ENCODE measurements at regions not wholly inside any gene's neighbourhood (a gene's known extent, or its start where the extent isn't known, plus 50 kb on each side); places are given as distances from the start of the nearest gene placed in this dataset.

DNA sequence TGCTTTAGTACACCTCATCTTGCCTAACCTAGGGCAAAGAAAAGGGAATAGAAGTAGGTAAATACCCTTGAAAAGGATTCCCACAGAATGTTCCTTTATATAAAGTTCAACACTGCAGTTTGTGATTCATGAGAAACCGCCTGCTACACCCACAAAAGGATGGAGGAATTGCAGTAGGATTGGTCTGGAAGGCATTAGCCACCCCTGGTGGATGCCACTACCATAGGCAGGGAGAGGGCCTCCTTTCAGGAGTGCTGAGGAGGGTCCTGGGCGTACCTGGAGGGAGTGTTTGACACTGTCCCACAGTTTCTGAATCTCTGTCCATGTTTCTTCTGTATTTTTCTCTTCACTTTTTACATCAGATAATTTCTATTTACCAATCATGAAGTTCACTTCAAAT lies 221.8 kb upstream of the TMEM72 start:
- DNase-seq: no peak

GRCh38 chr10:44696496-44696895 lies 214.6 kb upstream of the TMEM72 start:
- DNase-seq: no peak

DNA sequence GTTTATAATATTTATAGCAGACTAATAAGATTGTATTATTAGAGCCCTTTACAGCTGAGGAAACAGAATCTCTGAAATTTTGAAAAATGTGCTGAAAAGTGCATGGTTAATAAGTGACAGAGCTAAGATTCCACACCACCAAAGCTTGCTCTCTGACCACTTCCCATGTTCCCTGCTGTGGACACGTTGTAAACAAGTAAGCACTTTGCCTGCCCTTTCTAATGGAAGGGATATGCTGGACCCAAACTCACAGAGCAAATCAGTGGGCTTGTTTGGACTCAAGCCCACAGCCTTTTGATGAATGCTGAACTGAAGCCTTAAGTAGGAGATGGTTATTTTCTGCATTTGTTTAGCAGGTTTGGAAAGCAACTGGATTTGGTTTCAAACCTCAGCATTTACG lies 214.0 kb upstream of the TMEM72 start:
- no peak for DNase-seq

DNA sequence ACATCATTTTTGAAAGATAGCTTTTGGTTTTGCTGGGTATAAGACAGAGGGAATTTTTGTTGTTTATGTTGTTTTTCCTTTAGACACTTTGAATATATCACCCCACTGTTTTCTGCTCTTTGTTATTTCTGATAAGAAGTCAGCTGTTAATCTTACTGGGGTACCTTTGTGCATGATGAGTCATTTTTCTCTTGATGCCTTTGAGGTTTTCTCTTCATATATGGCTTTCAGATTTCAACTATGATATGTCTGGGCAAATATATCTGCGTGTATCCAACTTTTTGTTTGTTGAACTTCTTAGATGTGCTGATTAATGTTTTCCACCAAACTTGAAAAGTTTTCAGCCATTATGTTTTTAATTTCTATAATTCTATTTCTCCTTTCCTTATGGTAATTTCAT lies 208.6 kb upstream of the TMEM72 start:
- DNase-seq: no peak

GRCh38 chr10:44703241-44704155 lies 207.6 kb upstream of the TMEM72 start:
- no peak for DNase-seq

DNA sequence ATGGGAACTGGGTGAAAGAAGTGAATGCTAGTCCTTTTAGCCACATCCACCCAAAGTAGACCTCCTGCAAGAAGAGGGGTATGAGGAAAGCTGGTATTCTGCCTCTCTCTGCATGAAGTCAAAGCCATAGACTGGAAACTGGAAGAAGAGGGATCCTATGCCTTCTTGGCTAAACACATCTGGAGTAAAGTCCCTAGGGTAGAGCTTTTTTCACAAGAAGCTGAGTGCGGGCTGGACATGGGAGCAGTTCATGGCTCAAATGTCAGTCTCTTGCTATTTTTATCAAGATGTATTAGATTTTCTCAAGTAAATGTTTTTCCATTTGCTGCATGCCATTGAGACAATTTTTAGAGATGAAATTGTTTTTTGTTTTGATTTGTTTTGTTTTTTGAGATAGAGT lies 206.5 kb upstream of the TMEM72 start:
- DNase-seq: no peak

GRCh38 chr10:44706745-44707144 lies 204.4 kb upstream of the TMEM72 start:
- DNase-seq: no peak

- DNase-seq: no peak
These were observed 197.8 kb upstream of the TMEM72 start for GRCh38 chr10:44713307-44713706.

GRCh38 chr10:44714451-44714850 lies 196.7 kb upstream of the TMEM72 start:
- DNase-seq: no peak

DNA sequence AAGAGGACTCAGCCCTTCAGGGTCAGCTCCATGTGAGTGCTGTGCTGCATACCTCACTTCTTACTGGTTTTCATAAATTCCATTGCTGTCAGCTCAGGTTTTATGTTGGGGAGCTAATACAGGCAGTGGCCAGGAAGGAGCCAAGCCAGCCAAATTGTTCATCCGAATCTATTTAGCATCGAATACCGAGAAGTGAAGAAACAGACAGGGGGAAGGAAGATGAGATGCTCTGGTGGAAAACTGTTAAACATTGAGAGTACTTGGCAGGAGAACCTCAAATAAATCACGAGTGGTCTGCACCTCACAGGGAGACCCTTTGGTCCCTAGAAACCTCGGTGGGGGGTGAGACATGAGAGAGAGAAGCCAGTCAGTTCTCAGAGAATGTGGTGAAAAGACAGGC lies 196.0 kb upstream of the TMEM72 start:
- DNase-seq: no peak

DNA sequence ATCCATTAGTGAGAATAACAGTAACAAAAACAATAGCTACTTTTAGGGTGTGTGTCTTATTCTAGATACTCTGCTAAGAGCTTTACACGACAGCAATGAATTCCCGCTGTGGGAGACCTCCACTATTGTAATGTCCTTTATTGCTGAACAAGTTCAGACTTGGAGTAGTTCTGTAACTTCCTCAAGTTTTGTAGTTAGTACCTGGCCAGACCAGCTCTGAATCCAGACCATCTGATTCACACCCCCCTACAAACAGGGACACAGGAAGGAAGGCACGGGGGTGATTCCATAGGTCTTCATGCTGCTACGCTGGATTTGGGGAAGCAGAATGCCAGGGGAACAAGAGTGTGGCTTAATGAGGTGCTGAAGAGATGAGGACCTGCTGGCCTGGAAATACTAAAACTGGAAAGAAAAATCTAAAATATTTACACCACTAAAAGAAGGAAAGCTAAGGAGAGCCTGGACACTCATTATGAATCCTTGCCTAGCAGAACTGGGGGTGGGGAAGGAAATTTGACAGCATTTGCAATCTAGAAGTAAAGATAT lies 194.6 kb upstream of the TMEM72 start:
- DNase-seq: no peak

DNA sequence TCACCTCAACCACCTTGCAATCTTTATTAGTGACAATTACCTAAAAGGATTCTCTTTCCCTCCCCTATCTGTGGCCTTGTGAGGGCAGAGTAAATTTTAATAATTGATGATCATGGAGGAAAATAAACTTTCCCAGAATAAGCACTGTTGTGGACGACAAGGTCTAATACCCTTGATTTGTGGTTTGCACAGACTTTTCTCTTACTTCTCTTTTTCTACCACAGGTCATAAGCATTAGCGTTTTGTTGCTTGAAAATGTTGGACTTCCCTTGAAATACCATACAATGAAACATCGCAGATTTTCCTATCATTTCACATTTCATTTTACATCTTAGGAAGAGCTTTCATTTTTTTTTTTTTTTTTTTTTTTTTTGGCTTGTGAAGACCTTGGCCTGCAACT lies 188.1 kb upstream of the TMEM72 start:
- no peak for DNase-seq

GRCh38 chr10:44723619-44724325 lies 187.4 kb upstream of the TMEM72 start:
- no peak for DNase-seq

DNA sequence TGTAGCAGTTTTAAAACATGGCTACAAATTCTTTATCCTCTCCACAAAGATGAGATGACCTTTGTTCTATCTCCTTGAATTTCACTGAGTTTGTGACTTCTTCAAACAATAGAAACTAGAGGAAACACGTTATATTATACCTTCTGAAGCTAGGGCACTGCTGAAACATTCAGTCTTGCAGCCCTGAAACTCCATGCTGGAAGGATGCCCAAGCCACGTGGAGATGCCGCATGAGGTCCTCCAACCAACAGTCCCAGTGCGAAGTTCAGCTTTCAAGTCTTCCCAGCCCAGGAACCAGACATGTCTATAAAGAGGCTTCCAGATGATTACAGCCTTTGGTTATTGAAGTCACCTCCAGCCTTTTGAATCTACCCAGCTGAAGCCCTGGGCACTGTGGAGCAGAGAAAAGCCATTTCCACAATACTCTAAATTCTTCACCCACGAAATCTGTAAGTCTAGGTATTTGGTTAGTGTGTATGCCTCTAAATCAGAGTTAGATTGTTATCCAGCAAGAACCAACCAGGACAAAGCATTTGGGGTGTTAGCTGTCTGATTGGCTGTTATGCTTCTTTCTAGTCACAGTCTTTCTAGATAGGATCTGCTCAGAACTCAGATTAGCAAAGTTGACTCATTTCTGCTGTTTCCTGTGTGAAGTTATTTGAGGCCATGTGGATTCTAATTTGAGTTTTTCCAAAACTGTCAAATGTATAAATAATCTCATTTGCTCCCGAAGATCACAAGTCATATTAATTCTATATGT lies 186.5 kb upstream of the TMEM72 start:
- DNase-seq: no peak

DNA sequence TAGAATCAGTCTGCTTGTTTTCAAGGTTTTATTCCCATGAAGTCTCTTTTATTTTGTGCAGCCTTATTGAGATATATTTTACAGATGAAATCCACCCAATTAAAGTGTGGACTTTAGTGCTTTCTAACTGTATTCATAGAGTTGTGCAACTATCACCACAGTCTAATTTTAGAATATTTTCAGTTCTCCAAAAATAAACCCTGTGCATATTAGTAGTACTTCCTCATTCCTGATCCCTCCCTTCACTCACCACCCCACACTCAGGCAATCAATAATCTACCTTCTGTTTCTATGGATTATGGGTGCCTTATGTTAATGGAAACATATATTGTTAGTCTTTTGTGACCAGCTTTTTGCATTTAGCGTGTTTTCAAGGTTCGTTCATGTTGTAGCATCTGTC lies 185.7 kb upstream of the TMEM72 start:
- DNase-seq: no peak

DNA sequence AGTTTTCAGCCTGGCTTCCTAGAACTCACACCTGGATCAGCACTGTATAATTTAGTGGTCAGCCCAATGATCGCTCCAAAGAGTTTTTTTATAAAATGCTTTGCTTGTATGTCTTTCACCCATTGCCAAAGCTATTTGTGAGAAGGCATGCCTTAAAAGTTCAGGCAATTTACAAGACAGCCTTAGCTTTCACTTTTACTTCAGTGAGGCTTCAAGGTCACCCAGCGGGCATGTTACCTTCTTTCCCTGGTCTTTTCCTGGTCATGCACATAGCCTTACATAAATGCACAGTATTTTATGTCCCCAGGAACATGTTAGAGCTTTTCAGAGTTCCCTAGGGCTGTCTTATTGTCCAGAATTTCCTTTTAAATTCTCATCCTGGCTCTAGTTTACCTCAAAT lies 179.9 kb upstream of the TMEM72 start:
- no peak for DNase-seq

DNA sequence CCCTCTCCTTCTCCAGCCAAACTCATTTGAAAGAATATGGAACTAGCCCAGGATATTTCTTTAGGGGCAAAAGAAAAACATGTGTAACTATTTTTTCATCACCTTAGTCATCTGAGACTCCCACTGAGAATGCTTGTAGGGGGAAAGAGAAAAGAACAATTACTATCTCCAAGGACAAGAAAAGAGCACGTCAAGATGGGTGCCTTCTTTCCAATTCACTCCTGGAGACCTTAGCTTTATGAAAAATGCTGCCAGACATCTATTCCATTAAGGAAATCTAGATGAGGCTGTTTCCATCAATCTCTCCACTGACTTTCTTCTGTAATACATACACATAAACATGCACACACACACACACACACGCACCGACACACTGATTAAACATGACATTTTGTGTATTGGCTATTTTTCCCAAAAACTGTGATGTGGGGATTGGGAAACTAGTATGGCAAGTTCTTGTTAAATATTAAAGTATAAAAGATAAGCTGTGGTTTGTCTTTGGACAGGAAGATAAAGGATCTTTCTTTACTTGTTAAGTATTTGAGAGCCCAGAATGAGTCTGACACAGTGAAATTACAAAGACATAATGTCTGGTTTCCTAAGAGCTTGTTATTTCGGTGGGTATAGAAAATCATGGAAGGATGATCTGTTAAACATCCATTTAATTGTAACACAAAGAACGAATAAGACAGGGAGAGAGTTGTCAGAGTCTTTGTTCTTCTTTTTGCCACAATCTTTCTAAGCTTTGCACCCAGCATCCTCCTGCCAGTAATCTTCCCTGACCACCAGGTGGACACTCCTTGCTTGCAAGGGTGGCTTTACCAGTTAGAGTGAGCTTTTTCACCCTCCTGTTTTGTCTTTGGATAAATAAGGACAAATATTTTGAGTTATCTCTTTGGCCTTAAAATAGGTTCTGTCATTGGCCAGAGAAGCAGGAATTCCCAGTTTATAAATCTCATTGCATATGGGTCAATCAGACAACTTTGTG lies 177.3 kb upstream of the TMEM72 start:
- no peak for DNase-seq

DNA sequence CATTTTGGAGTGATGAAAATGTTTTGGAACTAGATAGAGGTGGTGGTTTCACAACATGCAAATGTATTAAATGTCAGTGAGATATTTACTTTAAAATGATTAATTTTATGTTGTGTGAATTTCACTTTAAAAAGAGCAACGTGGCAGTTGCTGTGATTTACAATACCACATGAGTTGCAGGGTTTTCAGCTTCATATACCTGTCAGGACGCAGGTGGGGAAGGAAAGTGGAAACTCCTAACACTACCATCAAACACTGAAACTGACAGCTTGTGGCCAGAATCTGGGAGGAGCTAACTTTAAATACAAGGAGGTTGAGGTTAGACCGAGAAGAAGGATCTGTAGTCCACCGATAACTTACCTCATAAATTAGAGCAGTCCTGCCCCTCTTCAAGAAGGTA lies 168.9 kb upstream of the TMEM72 start:
- DNase-seq: no peak

DNA sequence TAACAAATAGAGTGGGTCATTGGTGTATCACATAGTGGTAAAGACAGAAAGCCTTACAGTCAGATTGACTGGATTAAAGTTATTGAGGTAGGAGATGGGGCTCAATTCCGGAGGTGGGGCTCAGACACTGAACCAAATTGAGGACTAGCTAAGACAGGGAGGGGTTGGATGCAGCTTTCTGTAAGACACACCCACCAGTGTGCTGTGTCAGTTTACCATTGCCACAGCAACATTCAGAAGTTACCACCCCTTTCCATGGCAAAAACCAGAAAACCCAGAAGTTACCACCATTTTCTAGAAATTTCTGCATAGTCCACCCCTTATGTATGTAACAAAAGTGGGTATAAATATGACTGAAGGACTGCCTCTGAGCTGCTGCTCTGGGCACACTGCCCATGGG lies 167.6 kb upstream of the TMEM72 start:
- DNase-seq: no peak

GRCh38 chr10:44745920-44746319 lies 165.2 kb upstream of the TMEM72 start:
- DNase-seq: no peak

- DNase-seq: no peak
These were observed 163.5 kb upstream of the TMEM72 start for GRCh38 chr10:44747593-44748172.

- DNase-seq: no peak
These were observed 162.0 kb upstream of the TMEM72 start for GRCh38 chr10:44749151-44749550.

All from NCI-H82 (cell line).